HCT116 (cell line): ENCODE measurements at regions not wholly inside any gene's neighbourhood (a gene's known extent, or its start where the extent isn't known, plus 50 kb on each side); places are given as distances from the start of the nearest gene placed in this dataset.

Experiments used
- ATAC-seq: fragments of 200-7000 bp; cut with Tn5 transposase; 2 replicates; pipeline ENCODE4 v1.9.1; 2020; ENCODE audit warnings: mild to moderate bottlenecking, moderate library complexity
- BruUV-seq: library from RNA; stranded (reverse); fragments of 400-500 nt; replicated peaks from 2 replicates; lab custom pipeline; 2021; lab: Mats Ljungman, UMichigan
- CTCF ChIA-PET: fragments of 300-600 bp; sonication (Branson Sonifier 250); formaldehyde crosslinking; loops from one replicate; lab custom pipeline; 2021; ENCODE audit warnings: antibody characterized with exemption; lab: Charles Lee
- POLR2A ChIA-PET: fragments of 300-600, 350-600 bp; sonication (Branson Sonifier 250); formaldehyde crosslinking; loops from one replicate; lab custom pipeline; 2021; ENCODE audit warnings: antibody characterized with exemption; lab: Charles Lee
- RAD21 ChIA-PET, 2 experiments: fragments of 300-600 bp; sonication (Branson Sonifier 250); formaldehyde crosslinking; loops; one replicate each; lab custom pipeline; 2023; ENCODE audit warnings: low total read pairs in 2 of 2; ENCODE audit not compliant: uncharacterized antibody in 2 of 2, unreplicated experiment in 2 of 2, low non-redundant PET in 1 of 2; lab: Charles Lee
- DNase-seq: peaks from one replicate; pipeline ENCODE4 v3.0.0-alpha.2; 2010; ENCODE audit warnings: low read depth, low spot score
- H2AFZ ChIP-seq: fragments of 200-600 bp; shearing (Covaris generic), sonication (generic); 2 replicates; pipeline ENCODE4 v1.6.1; 2017; ENCODE audit warnings: low read depth, mixed run types, mixed read lengths, antibody characterized with exemption, low read length; ENCODE audit not compliant: poor library complexity, severe bottlenecking
- H3K27ac ChIP-seq: 2 replicates; pipeline ENCODE4 v1.5.1; 2012; ENCODE audit warnings: low read depth, low read length
- H3K27me3 ChIP-seq: fragments of 200-600 bp; sonication (generic); 2 replicates; pipeline ENCODE4 v1.6.1; 2016; ENCODE audit warnings: mixed run types, low read length, mixed read lengths; ENCODE audit not compliant: insufficient read depth
- H3K36me3 ChIP-seq, 2 experiments: fragments of 200-500 bp in 1 of 2; fragments of 200-600 bp in 1 of 2; sonication (Bioruptor generic) in 1 of 2; sonication (generic) in 1 of 2; 2 replicates each; pipeline versions ENCODE4 v1.5.1 to v1.6.1; 2014 to 2016; ENCODE audit warnings: low read length in 2 of 2, inconsistent platforms in 1 of 2, mixed read lengths in 1 of 2, mixed run types in 1 of 2; ENCODE audit not compliant: insufficient read depth in 2 of 2, control insufficient read depth in 1 of 2
- H3K4me1 ChIP-seq, 2 experiments: fragments of 200-600 bp in 1 of 2; sonication (generic) in 1 of 2; 2 replicates each; pipeline versions ENCODE4 v1.5.1 to v1.6.1; 2012 to 2017; ENCODE audit warnings: low read length in 2 of 2, inconsistent platforms in 1 of 2, mild to moderate bottlenecking in 1 of 2, mixed read lengths in 1 of 2, mixed run types in 1 of 2, moderate library complexity in 1 of 2; ENCODE audit not compliant: insufficient read depth in 2 of 2, control insufficient read depth in 1 of 2
- H3K4me2 ChIP-seq: fragments of 200-600 bp; sonication (generic); 2 replicates; pipeline ENCODE4 v1.6.1; 2017; ENCODE audit warnings: mixed run types, low read length, mixed read lengths
- H3K4me3 ChIP-seq, 2 experiments: fragments of 200-600 bp in 1 of 2; sonication (generic) in 1 of 2; replicated peaks in 1 of 2; 2 replicates each; pipeline ENCODE4 v1.5.1; 2011 to 2016; ENCODE audit warnings: low read length in 2 of 2, control low read depth in 1 of 2, low read depth in 1 of 2, mild to moderate bottlenecking in 1 of 2, mixed read lengths in 1 of 2, mixed run types in 1 of 2
- H3K79me2 ChIP-seq: fragments of 200-600 bp; sonication (generic); 2 replicates; pipeline ENCODE4 v1.6.1; 2017; ENCODE audit warnings: mild to moderate bottlenecking, mixed run types, low read length, moderate library complexity, mixed read lengths; ENCODE audit not compliant: insufficient read depth
- H3K9ac ChIP-seq: fragments of 200-600 bp; sonication (generic); 2 replicates; pipeline ENCODE4 v1.6.1; 2016; ENCODE audit warnings: low read length, mixed read lengths
- H3K9me2 ChIP-seq: fragments of 200-600 bp; sonication (generic), shearing (Covaris generic); 2 replicates; pipeline ENCODE4 v1.6.1; 2017; ENCODE audit warnings: mixed run types, mild to moderate bottlenecking, moderate library complexity; ENCODE audit not compliant: insufficient read depth
- H3K9me3 ChIP-seq, 2 experiments: fragments of 200-500 bp in 1 of 2; fragments of 200-600 bp in 1 of 2; sonication (Bioruptor generic) in 1 of 2; sonication (generic) in 1 of 2; 2 replicates each; pipeline ENCODE4 v1.6.1; 2014 to 2017; ENCODE audit warnings: low read length in 2 of 2, mixed read lengths in 2 of 2, inconsistent platforms in 1 of 2, low read depth in 1 of 2, mild to moderate bottlenecking in 1 of 2, mixed run types in 1 of 2, moderate library complexity in 1 of 2; ENCODE audit not compliant: control insufficient read depth in 1 of 2, insufficient read depth in 1 of 2
- H4K20me1 ChIP-seq: fragments of 200-600 bp; sonication (generic), shearing (Covaris generic); 2 replicates; pipeline ENCODE4 v1.6.1; 2017; ENCODE audit warnings: mixed run types, mild to moderate bottlenecking, moderate library complexity; ENCODE audit not compliant: insufficient read depth
- ATF3 ChIP-seq: IDR thresholded peaks from 2 replicates; pipeline ENCODE4 v1.6.1; 2012
- CBX3 ChIP-seq: IDR thresholded peaks from 2 replicates; pipeline ENCODE4 v1.6.1; 2012; ENCODE audit warnings: low read depth
- CEBPB ChIP-seq: IDR thresholded peaks from 2 replicates; pipeline ENCODE4 v1.6.1; 2012; ENCODE audit warnings: low read depth
- EGR1 ChIP-seq: IDR thresholded peaks from 2 replicates; pipeline ENCODE4 v1.6.1; 2012; ENCODE audit warnings: low read depth
- EZH2 ChIP-seq: fragments of 200-600 bp; sonication (generic); IDR thresholded peaks from 2 replicates; pipeline ENCODE4 v1.6.1; 2017; ENCODE audit warnings: antibody characterized with exemption, mixed run types
- EZH2phosphoT487 ChIP-seq: fragments of 200-600 bp; IDR thresholded peaks from 2 replicates; pipeline ENCODE4 v1.6.1; 2018; ENCODE audit warnings: antibody characterized with exemption, borderline replicate concordance
- FOSL1 ChIP-seq: IDR thresholded peaks from 2 replicates; pipeline ENCODE4 v1.6.1; 2012; ENCODE audit warnings: low read depth
- JUND ChIP-seq: IDR thresholded peaks from 2 replicates; pipeline ENCODE4 v1.6.1; 2012
- POLR2A ChIP-seq: IDR thresholded peaks from 2 replicates; pipeline ENCODE4 v1.7.0; 2011; ENCODE audit warnings: borderline replicate concordance; ENCODE audit not compliant: insufficient read depth, insufficient read length; ENCODE audit errors: extremely low read depth
- RAD21 ChIP-seq: IDR thresholded peaks from 2 replicates; pipeline ENCODE4 v1.6.1; 2012; ENCODE audit warnings: low read depth, mild to moderate bottlenecking
- REST ChIP-seq: IDR thresholded peaks from 2 replicates; pipeline ENCODE4 v1.6.1; 2012; ENCODE audit warnings: low read depth
- SIN3A ChIP-seq: IDR thresholded peaks from 2 replicates; pipeline ENCODE4 v1.6.1; 2012; ENCODE audit warnings: low read depth
- SRF ChIP-seq: IDR thresholded peaks from 2 replicates; pipeline ENCODE4 v1.6.1; 2012; ENCODE audit warnings: low read depth
- TCF7L2 ChIP-seq: IDR thresholded peaks from 2 replicates; pipeline ENCODE4 v1.7.0; 2011; ENCODE audit warnings: borderline replicate concordance, inconsistent platforms; ENCODE audit not compliant: insufficient read depth, insufficient read length; ENCODE audit errors: extremely low read depth
- YY1 ChIP-seq: IDR thresholded peaks from 2 replicates; pipeline ENCODE4 v1.6.1; 2011; ENCODE audit warnings: low read length, low read depth, moderate library complexity, mild to moderate bottlenecking; ENCODE audit not compliant: insufficient replicate concordance; ENCODE audit errors: extremely low read depth
- ZFX ChIP-seq: fragments of 450-650 bp; IDR thresholded peaks from 2 replicates; pipeline ENCODE4 v1.6.1; 2017
- intact Hi-C: fragments of 100-400 bp; cut with micrococcal nuclease; formaldehyde crosslinking; loops from 2 replicates; pipeline ENCODE4 v1.10.0; 2022
- TF ChIP-seq, protein P1 (sequence below): IDR thresholded peaks from 2 replicates; pipeline ENCODE4 v1.6.1; 2012
- TF ChIP-seq, protein P2 (sequence below): IDR thresholded peaks from 2 replicates; pipeline ENCODE4 v1.6.1; 2011; ENCODE audit warnings: mild to moderate bottlenecking, low read length, moderate library complexity; ENCODE audit not compliant: insufficient replicate concordance; ENCODE audit errors: extremely low read depth

DNA sequence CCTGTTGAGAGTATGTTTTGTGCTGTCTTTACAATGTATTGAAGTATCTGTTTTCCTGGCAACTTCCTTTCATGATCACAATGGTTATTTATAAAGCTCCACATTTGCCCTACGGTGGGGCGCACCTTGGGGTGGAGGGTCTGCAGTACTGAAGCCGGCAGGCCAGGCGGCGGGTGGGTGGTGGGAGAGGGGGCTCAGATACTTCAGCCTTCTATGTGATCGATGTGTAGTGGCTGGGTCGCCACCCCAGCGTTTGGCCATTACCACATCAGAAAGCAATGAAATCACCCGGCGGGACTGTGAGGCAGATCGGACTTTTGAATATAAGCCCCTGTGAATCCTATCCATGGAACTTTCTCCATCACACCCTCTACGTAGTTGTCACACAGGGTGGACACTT is 196.6 kb downstream of the FOXL1 start:
- Histone ChIP-seq H3K9me2 (no peaks in the 10 kb centered on the region), H3K4me3 (no peak overlapping the region), H3K9ac (no peak overlapping the region), H3K4me1 (no peaks in the 10 kb centered on the region), H3K4me2 (no peak overlapping the region), H3K27me3 (peaks cover 31% of the 10 kb centered on the region), H3K9me3 (no peaks in the 10 kb centered on the region), H3K79me2 (no peaks in the 10 kb centered on the region), H2AFZ (no peak overlapping the region), H4K20me1 (no peaks in the 10 kb centered on the region), H3K36me3 (no peaks in the 10 kb centered on the region), H3K27ac (no peak overlapping the region)
- DNase-seq (no peak), ATAC-seq (no peak)
- intact Hi-C loops, result no loop called here
- CTCF ChIA-PET, result no interaction called here
- POLR2A ChIA-PET, result no interaction called here
- RAD21 ChIA-PET, result no interaction called here
- BruUV-seq, result no TSS peak
- TF ChIP-seq FOSL1, result no peak
- TF ChIP-seq, protein P1, sequence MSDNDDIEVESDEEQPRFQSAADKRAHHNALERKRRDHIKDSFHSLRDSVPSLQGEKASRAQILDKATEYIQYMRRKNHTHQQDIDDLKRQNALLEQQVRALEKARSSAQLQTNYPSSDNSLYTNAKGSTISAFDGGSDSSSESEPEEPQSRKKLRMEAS, result no peak
- TF ChIP-seq ZFX, result no peak
- TF ChIP-seq YY1, result no peak
- TF ChIP-seq EGR1, result no peak
- no peak for TF ChIP-seq SIN3A
- no peak for TF ChIP-seq ATF3
- TF ChIP-seq EZH2phosphoT487, result no peak
- TF ChIP-seq CBX3, result no peak
- no peak for TF ChIP-seq EZH2
- TF ChIP-seq SRF, result no peak
- TF ChIP-seq POLR2A, result no peak

GRCh38 chr16:86775511-86775921 is 197.2 kb downstream of the FOXL1 start:
- Histone ChIP-seq H3K27ac (no peak overlapping the region), H3K9me2 (no peaks in the 10 kb centered on the region), H3K4me2 (no peak overlapping the region), H3K9ac (no peak overlapping the region), H3K79me2 (no peaks in the 10 kb centered on the region), H3K36me3 (no peaks in the 10 kb centered on the region), H4K20me1 (no peaks in the 10 kb centered on the region), H3K27me3 (peaks cover 28% of the 10 kb centered on the region), H3K4me3 (no peak overlapping the region), H2AFZ (no peak overlapping the region), H3K4me1 (no peaks in the 10 kb centered on the region), H3K9me3 (no peaks in the 10 kb centered on the region)
- POLR2A ChIA-PET, result no interaction called here
- no TSS peak for BruUV-seq
- RAD21 ChIA-PET, result no interaction called here
- intact Hi-C loops, result no loop called here
- ATAC-seq (no peak), DNase-seq (no peak)
- CTCF ChIA-PET, result no interaction called here
- no peak for TF ChIP-seq CEBPB
- TF ChIP-seq TCF7L2, result no peak
- TF ChIP-seq YY1, result no peak
- no peak for TF ChIP-seq RAD21
- TF ChIP-seq JUND, result no peak
- no peak for TF ChIP-seq REST
- TF ChIP-seq, protein P2, sequence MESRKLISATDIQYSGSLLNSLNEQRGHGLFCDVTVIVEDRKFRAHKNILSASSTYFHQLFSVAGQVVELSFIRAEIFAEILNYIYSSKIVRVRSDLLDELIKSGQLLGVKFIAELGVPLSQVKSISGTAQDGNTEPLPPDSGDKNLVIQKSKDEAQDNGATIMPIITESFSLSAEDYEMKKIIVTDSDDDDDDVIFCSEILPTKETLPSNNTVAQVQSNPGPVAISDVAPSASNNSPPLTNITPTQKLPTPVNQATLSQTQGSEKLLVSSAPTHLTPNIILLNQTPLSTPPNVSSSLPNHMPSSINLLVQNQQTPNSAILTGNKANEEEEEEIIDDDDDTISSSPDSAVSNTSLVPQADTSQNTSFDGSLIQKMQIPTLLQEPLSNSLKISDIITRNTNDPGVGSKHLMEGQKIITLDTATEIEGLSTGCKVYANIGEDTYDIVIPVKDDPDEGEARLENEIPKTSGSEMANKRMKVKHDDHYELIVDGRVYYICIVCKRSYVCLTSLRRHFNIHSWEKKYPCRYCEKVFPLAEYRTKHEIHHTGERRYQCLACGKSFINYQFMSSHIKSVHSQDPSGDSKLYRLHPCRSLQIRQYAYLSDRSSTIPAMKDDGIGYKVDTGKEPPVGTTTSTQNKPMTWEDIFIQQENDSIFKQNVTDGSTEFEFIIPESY, result no peak
- TF ChIP-seq FOSL1, result no peak
- TF ChIP-seq SIN3A, result no peak
